ENCODE measurements at regions not wholly inside any gene's neighbourhood (a gene's known extent, or its start where the extent isn't known, plus 50 kb on each side); places are given as distances from the start of the nearest gene placed in this dataset.

DNA sequence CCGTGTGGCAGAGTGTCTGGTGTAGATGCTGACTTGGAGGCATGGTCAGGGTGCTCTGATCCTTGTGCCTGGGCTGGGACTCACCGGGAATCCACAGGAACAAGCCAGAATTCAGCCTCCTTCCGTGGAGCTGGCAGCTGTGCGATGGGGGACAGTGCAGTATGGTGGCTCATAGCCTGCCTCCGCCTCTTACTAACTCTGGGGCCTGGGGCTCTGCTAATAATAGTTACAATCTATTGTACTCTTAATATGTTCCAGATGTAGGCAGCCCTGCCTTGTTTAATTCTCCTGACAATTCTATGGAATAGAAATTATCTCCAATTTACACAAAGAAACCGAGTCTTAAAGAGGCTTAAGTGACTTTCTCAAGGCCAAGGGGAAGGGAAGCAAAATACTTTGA is 77.6 kb downstream of the PCDH1 start:
- Mint-ChIP-seq H3K4me1 (no peaks in the 10 kb centered on the region), H3K27ac (no peak overlapping the region), H3K4me3 (no peak overlapping the region), H3K9me3 (no peaks in the 10 kb centered on the region), H3K27me3 (peaks cover 27% of the 10 kb centered on the region), H3K36me3 (no peaks in the 10 kb centered on the region)
- ATAC-seq (ENCODE audit: low read depth) (no peak), DNase-seq (no peak)
- POLR2A ChIA-PET = no interaction called here

DNA sequence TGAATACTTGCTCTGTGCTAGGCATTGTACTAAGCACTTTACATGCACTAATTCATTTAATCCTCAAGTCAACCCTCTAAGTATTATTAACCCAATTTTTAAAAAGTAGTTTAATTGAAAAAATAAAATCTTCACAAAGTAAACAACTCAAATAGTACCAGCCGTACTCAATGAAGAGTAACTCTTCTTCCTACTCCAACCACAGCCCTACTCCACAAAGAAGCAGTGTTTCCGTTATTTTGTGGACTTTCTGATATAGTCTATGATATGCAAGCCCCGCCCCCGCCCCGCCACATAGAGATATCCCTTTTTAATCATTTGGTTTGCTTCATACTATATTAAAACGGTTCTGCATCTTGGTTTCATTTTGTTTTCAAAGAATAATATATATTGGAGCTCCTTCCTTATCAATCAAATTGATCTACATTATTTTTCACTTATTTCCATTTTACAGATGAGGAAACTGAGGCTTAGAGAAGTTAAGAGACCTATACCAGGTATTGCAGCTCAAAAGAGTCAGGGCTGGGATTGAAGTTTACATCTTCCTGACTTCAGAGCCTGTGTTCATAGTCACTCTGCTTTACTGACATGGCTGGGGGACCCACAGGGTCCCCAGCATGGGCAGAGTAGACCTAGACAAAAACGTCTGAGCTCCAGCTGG is 78.6 kb downstream of the PCDH1 start:
- Mint-ChIP-seq H3K27me3 (peaks cover 21% of the 10 kb centered on the region), H3K27ac (no peak overlapping the region), H3K9me3 (no peaks in the 10 kb centered on the region), H3K4me1 (no peaks in the 10 kb centered on the region), H3K4me3 (no peak overlapping the region), H3K36me3 (no peaks in the 10 kb centered on the region)
- no peak for DNase-seq
- POLR2A ChIA-PET = no interaction called here
- no peak for ATAC-seq (ENCODE audit: low read depth)

DNA sequence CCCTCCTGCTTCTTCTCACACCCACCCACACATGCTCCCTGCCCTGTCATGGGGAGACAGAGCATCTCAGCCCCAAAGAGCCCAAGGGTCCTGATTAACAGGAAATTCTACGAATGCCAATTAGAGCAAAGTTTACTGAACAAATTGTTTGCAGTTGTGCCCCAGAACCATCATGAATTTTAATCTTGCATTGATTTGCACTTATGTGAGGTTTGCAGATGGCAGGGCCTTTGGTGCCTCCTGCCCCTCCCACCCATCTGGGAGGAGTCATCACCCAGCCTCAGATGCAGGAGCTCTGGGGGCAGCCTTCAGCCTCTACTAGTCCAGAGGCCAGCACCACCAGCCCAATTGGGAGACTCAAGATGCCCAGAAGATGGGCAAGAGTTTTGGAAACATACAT is 80.8 kb downstream of the PCDH1 start:
- Mint-ChIP-seq H3K27me3 (peaks cover 9% of the 10 kb centered on the region), H3K4me1 (no peaks in the 10 kb centered on the region), H3K9me3 (no peaks in the 10 kb centered on the region), H3K27ac (no peak overlapping the region), H3K4me3 (no peak overlapping the region), H3K36me3 (no peaks in the 10 kb centered on the region)
- ATAC-seq (ENCODE audit: low read depth) = no peak
- POLR2A ChIA-PET = no interaction called here
- DNase-seq = no peak

DNA sequence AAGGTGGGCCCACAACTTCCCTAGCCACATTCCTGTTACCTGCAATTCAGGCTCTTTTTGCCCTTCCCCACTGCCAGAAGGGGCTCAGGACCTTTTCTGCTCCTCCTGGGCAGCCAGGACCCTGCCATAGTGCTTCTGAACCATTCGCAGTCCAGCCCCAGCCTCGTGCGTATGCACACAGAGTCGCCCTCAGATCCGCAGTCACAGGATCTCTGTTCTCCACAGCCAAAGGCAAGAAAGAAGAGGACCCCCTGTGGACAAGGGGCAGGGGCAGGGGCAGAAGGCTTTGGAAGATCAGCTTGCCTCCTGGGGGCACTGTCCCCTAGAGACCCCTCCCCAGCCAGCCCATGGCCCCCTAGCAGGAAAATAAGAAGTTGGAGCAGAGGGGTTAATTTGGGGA is 82.8 kb downstream of the PCDH1 start:
- H3K27me3 Mint-ChIP-seq = peaks cover 13% of the 10 kb centered on the region
- H3K9me3 Mint-ChIP-seq = no peaks in the 10 kb centered on the region
- POLR2A ChIA-PET = no interaction called here
- H3K4me3 Mint-ChIP-seq = no peak overlapping the region
- H3K4me1 Mint-ChIP-seq = no peaks in the 10 kb centered on the region
- ATAC-seq (ENCODE audit: low read depth) (no peak), DNase-seq (no peak)
- H3K27ac Mint-ChIP-seq = no peak overlapping the region
- H3K36me3 Mint-ChIP-seq = no peaks in the 10 kb centered on the region

DNA sequence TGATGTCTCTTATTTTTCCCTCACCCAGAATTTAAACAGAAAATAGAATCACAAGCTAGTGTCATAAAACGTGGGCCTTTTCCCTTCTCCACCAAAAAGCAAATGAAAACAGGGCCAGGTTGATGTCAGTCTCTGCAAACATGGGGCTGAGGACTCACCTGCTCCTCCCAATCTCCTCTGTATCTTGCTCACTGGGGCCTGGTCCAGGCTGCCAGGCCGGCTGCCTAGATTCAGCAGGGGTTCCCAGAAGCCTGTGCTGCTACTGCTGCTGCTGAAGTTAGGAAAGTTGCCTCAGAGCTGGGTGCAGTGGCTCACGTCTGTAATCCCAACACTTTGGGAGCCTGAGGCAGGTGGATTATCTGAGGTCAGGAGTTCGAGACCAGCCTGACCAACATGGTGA is 84.3 kb downstream of the PCDH1 start:
- POLR2A ChIA-PET = no interaction called here
- no peak for DNase-seq
- no peak overlapping the region for H3K27ac Mint-ChIP-seq
- peaks cover 13% of the 10 kb centered on the region for H3K27me3 Mint-ChIP-seq
- H3K36me3 Mint-ChIP-seq = no peaks in the 10 kb centered on the region
- no peak overlapping the region for H3K4me3 Mint-ChIP-seq
- H3K9me3 Mint-ChIP-seq = no peaks in the 10 kb centered on the region
- ATAC-seq (ENCODE audit: low read depth) = no peak
- H3K4me1 Mint-ChIP-seq = no peaks in the 10 kb centered on the region

DNA sequence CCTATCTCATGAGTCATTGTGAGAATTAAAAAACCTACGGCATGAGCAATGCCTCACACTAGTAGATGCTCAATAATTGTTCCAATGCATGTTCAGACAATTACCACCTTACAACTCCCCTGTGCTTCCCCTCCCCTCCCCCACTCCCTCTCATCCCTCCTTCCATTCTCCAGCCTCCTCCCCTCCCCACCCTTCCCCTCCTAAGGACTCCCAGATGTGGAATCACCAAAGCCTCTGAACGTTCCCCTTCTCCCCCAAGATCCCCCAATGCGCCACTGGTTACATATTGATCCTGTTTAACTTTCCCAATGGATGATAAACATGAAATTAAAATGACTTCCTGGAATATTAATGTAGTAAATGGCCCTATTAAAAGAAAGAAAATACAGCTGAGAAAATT is 84.8 kb downstream of the PCDH1 start:
- POLR2A ChIA-PET = no interaction called here
- Mint-ChIP-seq H3K4me1 (no peaks in the 10 kb centered on the region), H3K27me3 (peaks cover 14% of the 10 kb centered on the region), H3K4me3 (no peak overlapping the region), H3K9me3 (no peaks in the 10 kb centered on the region), H3K36me3 (no peaks in the 10 kb centered on the region), H3K27ac (no peak overlapping the region)
- no peak for ATAC-seq (ENCODE audit: low read depth)
- DNase-seq = no peak

DNA sequence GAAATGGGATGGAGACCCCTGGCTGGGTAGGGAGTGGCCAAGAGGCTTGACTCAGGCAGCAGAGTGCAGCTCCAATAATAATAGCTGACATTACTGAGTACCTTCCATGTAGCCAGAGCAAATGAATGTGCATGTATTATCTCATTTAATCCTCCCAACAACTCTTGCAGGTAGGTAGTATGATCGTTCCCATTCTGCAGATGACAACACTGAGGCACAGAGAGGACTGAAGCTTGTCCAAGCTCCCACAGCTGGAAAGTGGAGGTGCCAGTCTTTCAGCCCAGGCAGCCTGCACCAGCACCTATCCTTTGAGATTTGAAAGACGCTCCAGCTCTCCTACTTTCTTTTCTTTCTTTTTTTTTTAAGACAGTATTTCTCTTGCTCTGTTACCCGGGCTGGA is 87.6 kb downstream of the PCDH1 start:
- Mint-ChIP-seq H3K36me3 (no peaks in the 10 kb centered on the region), H3K27me3 (peaks cover 23% of the 10 kb centered on the region), H3K4me1 (no peaks in the 10 kb centered on the region), H3K4me3 (no peak overlapping the region), H3K9me3 (no peaks in the 10 kb centered on the region), H3K27ac (no peak overlapping the region)
- POLR2A ChIA-PET = interaction anchor here (1.2 kb wide), 1 partner anchor 17 kb away, joined by 3 read pairs; no protein-coding TSS in a partner anchor
- DNase-seq = no peak
- ATAC-seq (ENCODE audit: low read depth) = no peak

DNA sequence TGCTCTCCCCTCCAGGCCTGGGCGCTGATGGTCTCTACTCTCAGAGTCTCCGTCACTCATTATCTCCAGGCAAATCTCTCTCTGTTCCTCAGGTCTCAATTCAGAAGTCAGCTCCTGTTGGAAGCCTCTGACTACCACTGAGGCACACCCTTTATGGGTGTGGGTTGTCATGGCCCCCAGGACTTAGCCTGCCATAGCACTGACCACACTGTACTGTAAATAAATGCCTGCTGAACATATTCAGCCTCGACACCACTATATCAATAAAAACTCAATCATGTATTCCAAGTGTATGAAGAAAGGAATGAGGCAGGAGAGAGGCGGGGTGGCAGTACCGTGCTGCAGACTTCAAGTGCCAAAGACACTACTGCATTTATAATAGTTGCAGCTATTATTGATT is 88.9 kb downstream of the PCDH1 start:
- POLR2A ChIA-PET = no interaction called here
- no peak for ATAC-seq (ENCODE audit: low read depth)
- no peak overlapping the region for H3K27ac Mint-ChIP-seq
- H3K36me3 Mint-ChIP-seq = no peaks in the 10 kb centered on the region
- peaks cover 23% of the 10 kb centered on the region for H3K27me3 Mint-ChIP-seq
- H3K4me3 Mint-ChIP-seq = no peak overlapping the region
- H3K9me3 Mint-ChIP-seq = no peaks in the 10 kb centered on the region
- DNase-seq = no peak
- H3K4me1 Mint-ChIP-seq = no peaks in the 10 kb centered on the region

DNA sequence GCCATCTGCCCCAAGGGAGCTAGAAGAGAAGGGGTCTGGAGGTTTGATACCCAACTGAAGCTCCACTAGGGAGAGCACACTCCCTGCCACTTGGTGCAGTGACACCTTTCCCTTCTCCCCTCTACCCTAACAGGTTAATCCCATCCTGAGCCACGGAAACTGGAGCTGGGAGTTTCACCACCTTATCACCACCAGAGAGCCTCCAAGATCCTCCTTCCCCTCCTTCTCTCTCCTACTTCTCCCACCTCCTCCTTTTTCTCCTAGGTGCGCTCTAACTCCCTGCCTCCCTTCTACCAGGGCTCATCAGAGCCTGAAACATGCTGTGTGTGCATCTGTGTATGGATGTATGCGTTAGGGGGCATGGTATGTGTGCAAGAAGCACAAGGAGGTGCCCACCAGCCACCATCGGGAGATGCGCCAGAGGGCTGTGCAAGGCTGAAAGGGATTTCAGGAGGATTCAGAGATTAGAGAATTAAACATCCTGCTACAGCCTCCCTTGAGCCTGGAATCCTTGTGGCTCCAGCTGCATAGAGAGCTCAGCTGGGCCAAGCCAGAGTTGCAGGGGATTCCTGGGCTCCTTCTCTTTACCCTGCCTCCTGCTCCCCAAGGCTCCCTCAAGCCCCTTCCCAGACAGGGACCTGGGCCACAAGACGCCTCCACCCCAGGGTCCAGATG is 89.8 kb downstream of the PCDH1 start:
- DNase-seq (no peak), ATAC-seq (ENCODE audit: low read depth) (no peak)
- Mint-ChIP-seq H3K36me3 (no peaks in the 10 kb centered on the region), H3K9me3 (no peaks in the 10 kb centered on the region), H3K27me3 (peaks cover 23% of the 10 kb centered on the region), H3K4me1 (no peaks in the 10 kb centered on the region), H3K27ac (no peak overlapping the region), H3K4me3 (no peak overlapping the region)
- POLR2A ChIA-PET = no interaction called here

DNA sequence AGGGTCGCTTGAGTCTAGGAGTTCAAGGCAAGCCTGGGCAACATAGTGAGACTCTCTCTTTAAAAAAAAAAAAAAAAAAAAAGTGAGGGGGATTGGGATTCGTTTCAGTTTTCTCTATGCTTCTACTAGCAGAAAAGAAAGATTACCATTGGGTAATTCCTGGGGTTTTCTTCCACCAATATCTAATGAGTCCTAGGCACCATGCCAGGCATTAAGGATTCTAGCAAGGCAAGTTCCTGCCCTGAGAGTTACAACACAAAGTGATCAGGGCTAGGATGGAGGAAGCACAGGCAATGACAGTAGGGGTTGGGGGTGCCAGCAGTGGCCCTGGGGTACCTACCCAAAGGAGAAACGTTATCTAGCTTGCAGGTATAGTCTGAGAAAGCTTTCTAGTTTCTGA is 90.8 kb downstream of the PCDH1 start:
- Mint-ChIP-seq H3K9me3 (no peaks in the 10 kb centered on the region), H3K4me3 (no peak overlapping the region), H3K27ac (no peak overlapping the region), H3K27me3 (peaks cover 21% of the 10 kb centered on the region), H3K4me1 (no peaks in the 10 kb centered on the region), H3K36me3 (no peaks in the 10 kb centered on the region)
- ATAC-seq (ENCODE audit: low read depth) (no peak), DNase-seq (no peak)
- POLR2A ChIA-PET = no interaction called here

DNA sequence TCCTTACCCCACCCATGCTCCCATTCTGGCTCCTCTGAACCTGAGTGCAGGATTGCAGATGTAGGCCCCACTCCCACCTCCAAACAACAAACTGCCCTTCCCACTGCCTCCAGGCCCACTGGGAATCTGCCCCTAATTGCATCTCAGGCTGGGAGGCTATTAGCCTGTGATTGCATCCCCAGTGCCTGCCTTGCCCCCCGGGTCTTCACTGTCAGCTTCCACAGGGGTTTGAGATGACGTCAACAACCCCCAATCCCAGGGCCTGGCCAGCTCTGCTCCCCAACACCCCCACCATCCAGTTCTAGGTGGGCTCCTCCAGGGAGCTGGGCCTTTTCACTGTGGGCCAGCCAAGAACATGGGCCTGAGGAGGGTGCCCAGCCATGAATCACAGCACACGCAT is 91.5 kb downstream of the PCDH1 start:
- Mint-ChIP-seq H3K9me3 (no peaks in the 10 kb centered on the region), H3K36me3 (no peaks in the 10 kb centered on the region), H3K27ac (no peak overlapping the region), H3K4me1 (no peaks in the 10 kb centered on the region), H3K4me3 (no peak overlapping the region), H3K27me3 (peaks cover 17% of the 10 kb centered on the region)
- DNase-seq = no peak
- POLR2A ChIA-PET = no interaction called here
- no peak for ATAC-seq (ENCODE audit: low read depth)

DNA sequence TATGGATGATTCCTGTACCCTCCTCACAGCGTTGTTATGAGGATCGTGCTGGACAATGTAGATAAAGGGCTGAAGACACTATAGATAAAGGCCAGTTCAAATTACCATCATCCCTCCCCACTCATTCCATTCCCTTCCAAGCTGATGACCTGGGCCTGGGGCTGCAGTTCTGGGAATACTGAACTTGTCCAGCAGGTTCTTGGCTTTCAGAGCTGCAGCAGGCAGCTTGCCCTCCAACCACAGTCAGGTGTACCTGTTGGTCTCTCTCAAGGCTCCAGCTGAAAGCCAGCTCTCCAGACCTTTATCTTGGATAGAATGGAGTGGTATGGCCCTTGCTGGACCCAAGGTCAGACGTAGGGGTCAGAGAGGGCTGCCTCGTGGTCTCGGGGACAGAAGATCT is 92.5 kb downstream of the PCDH1 start:
- no peaks in the 10 kb centered on the region for H3K36me3 Mint-ChIP-seq
- no peak for ATAC-seq (ENCODE audit: low read depth)
- H3K27ac Mint-ChIP-seq = no peak overlapping the region
- H3K4me1 Mint-ChIP-seq = no peaks in the 10 kb centered on the region
- no peaks in the 10 kb centered on the region for H3K9me3 Mint-ChIP-seq
- no peak overlapping the region for H3K4me3 Mint-ChIP-seq
- POLR2A ChIA-PET = no interaction called here
- H3K27me3 Mint-ChIP-seq = peaks cover 10% of the 10 kb centered on the region
- no peak for DNase-seq

DNA sequence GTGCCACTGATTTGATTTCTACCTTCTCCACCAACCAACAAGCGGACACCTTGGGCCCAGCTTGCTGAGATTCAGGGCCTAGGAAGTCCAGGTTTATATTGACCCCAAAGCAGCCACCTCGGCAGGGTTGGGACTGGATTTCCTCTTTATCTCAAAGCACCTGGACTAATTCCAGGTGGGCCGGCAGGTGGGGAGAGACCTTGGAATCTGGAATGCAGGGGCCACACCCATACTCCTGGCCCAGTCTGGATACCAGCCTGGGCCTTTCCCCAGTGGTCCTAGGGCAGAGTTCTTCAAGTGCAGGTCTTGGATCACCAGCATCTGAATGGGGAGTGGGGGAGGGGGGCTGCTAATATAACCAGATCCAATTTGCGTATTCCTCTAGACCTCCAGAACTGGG is 93.1 kb downstream of the PCDH1 start:
- Mint-ChIP-seq H3K36me3 (no peaks in the 10 kb centered on the region), H3K27ac (no peak overlapping the region), H3K27me3 (peaks cover 10% of the 10 kb centered on the region), H3K9me3 (no peaks in the 10 kb centered on the region), H3K4me1 (no peaks in the 10 kb centered on the region), H3K4me3 (no peak overlapping the region)
- POLR2A ChIA-PET = no interaction called here
- ATAC-seq (ENCODE audit: low read depth) = no peak
- no peak for DNase-seq

DNA sequence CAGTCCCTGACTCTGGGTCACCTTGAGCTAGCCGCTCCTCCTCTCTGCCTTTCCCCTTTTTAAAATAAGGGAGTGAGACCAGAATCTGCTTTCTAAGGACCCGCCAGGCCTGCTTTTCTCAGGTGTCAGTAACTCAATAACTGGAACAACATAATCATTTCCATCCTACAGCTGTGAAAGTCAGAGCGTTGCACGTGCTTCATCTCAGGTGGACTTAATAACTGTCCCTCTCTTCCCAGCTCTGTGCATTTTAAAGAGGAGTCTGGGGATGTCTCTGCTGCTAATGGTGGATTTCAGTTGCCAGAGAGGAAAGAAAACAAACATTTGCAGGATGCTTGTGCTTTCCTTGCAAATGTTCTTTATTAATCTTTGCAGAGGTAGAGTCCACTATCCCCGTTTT is 93.7 kb downstream of the PCDH1 start:
- H3K4me3 Mint-ChIP-seq = no peak overlapping the region
- POLR2A ChIA-PET = no interaction called here
- H3K27ac Mint-ChIP-seq = no peak overlapping the region
- H3K9me3 Mint-ChIP-seq = no peaks in the 10 kb centered on the region
- peaks cover 10% of the 10 kb centered on the region for H3K27me3 Mint-ChIP-seq
- H3K4me1 Mint-ChIP-seq = peaks cover 3% of the 10 kb centered on the region
- H3K36me3 Mint-ChIP-seq = no peaks in the 10 kb centered on the region
- DNase-seq (no peak), ATAC-seq (ENCODE audit: low read depth) (no peak)

DNA sequence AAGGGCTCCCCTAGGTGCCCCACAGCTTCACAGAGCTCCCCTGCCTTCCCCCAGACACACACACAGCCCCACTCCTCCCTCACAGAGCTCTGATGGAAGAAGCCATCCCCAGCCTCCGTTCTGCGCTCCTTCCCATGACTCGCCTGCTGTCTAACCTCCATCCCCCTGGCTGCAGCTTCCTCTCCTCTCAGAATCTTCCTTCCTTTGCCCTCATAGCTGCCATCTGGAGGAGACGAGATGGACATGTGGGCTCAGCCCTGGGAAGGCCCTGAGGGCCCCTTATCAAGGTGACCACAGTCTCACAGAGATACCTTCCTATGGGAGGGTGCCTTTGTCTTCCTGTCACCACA is 94.3 kb downstream of the PCDH1 start:
- Mint-ChIP-seq H3K4me1 (peaks cover 3% of the 10 kb centered on the region), H3K27me3 (peaks cover 10% of the 10 kb centered on the region), H3K27ac (no peak overlapping the region), H3K9me3 (no peaks in the 10 kb centered on the region), H3K4me3 (no peak overlapping the region), H3K36me3 (no peaks in the 10 kb centered on the region)
- DNase-seq (no peak), ATAC-seq (ENCODE audit: low read depth) (no peak)
- POLR2A ChIA-PET = no interaction called here

Data from activated naive CD8-positive, alpha-beta T cell treated with anti-CD3 and anti-CD28 coated beads, Interleukin-2, amount 10 ng/mL, durations not matched to agents 7 days and 5 days (primary cell).